ENCODE measurements at regions not wholly inside any gene's neighbourhood (a gene's known extent, or its start where the extent isn't known, plus 50 kb on each side); places are given as distances from the start of the nearest gene placed in this dataset.
"Not testable (repeated sequence)": the region's sequence is repeated elsewhere in the genome, so short reads cannot be mapped to it uniquely, and the experiment has no call there.

DNA sequence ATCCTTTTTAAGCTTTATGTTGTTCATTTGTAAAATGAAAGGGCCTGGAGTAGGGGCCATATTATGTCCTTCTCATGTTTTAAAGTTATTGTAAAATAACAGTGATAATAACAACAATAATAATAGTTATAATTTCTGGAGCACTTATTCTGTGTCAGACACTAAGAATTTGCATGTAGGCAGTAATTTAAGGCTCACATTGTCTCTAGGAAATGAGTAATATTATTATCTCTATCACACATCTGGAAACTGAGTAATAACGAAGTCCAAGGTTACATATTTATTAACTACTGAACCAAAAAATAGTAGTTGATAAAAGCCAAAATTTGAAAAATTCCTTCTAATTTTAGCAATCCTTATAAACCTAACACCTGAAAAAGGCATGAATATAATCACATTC is 520.7 kb upstream of the PABPC4L start:
- no peak for DNase-seq (ENCODE audit: low read depth)

DNA sequence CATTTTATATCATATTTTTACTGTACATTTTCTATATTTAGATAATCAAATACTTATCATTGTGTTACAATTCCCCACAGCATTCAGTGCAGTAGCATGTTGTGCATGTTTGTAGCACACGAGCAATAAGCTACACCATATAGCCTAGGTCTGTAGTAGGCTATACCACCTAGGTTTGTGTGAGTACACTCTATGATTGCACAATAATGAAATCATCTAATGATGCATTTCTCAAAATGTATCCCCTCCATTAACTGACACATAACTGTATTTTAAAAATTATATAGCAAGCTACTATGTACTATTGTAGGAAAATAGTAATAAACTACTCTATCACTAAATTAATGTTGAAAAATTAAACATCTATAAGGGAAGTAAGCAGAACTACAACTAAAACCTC is 518.4 kb upstream of the PABPC4L start:
- DNase-seq (ENCODE audit: low read depth) = no peak

DNA sequence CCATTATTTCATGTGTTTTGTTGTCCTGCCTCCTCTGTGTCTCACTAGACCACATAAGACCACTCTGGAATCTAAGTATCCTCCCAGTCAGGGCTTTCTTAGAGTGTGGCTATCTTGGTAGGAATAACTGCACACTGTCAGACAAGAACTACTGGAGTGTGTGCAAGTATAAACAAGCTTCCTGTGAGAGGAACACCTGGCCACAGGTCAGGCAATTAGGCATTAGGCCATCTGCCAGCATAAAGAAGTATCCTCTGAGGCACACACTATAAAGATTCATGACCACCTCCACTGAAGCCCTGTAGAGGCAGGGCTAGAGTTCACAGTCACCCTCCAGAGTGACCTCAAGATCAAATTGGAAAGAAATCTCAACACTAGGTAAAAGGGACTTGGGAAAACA is 507.0 kb upstream of the PABPC4L start:
- no peak for DNase-seq (ENCODE audit: low read depth)

- DNase-seq (ENCODE audit: low read depth) = no peak
Measured at GRCh38 chr4:134708026-134708425, 506.4 kb upstream of the PABPC4L start.

DNA sequence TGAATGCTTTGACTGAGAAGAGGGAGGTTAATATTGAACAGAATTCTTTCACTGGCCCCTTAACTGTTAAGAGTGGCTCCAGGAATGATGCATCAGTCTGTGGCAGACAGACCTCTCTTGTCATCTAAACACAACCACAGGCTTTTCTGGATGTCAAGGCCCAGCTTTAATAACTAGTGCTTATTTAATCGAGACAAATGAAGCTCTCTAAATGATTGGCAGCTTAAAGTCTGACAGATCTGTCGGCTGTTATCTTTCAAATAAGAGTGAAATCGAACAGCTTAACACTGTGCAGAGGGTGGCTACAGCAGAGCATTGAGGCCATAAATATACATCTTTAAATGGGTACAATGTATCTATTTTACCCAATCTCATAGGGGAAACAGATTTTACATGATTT is 500.8 kb upstream of the PABPC4L start:
- no peak for DNase-seq (ENCODE audit: low read depth)

GRCh38 chr4:134700251-134700650 is 498.7 kb upstream of the PABPC4L start:
- no peak for DNase-seq (ENCODE audit: low read depth)

DNA sequence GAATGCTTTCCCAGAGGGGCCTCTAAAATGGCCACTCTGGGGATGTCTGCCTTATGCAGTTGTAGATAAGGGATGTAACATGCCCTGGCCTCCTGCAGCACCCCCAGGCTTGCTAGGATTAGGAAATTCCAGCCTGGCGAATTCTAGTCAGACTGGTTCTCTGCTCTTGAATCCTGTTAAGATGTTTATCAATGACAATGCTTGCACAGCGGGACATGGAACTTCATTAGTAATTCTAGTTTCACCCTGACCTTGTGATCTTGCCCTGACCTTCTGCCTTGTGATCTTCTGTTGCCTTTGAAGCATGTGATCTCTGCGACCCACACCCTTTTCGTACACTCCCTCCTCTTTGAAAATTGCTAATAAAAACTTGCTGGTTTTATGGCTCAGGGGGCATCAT is 497.2 kb upstream of the PABPC4L start:
- not testable (repeated sequence) for DNase-seq (ENCODE audit: low read depth)

- no peak for DNase-seq (ENCODE audit: low read depth)
Measured at GRCh38 chr4:134695433-134695832, 493.8 kb upstream of the PABPC4L start.

GRCh38 chr4:134691915-134692314 is 490.3 kb upstream of the PABPC4L start:
- peak; percentile 0 for DNase-seq (ENCODE audit: low read depth)

DNA sequence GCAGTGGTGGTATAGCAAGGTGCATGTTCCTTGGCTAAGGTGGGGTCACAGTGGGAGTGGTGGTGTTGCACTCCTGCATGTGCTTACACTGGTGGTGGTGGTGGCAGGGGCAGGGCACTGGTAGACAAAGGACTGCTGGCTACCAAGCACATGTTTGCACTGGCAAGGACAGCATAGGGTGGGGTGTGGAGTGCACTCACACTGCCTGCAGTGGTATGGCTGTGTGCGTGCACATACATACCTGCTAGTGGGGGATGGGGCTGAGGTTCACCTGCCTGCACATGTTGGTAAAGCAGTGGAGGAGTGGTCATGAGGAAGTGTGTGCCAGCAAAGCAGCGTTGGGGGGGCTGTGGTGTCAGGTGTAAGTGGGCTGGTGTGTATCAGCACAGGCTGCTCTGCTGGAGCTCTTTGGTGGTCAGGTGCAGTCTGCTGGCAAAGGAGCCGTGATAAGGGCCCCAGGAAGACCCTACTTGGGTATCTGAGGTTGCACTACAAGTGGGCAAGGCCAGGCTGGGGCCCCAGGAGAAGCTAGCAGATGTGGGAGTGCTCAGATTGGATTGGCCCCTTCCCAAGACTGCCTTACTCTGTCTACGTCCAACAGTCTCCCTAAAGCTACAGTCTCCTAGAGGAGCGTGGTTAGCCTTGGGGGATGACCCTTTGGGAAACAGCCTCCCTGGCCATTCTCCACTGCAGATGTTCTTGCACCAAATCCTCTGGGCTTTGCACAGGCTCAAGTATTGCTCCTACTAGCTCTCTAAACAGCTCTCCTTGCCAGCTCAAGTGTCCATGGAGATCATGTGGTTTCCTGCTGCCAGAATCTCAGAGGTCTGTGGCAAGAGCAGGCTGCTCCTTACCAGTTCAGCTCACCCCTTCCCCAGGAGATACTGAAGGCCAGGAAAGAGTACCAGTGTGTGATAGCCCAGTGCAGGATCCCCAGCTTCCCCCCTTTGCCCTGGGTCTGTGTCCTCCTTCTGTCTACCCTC is 486.3 kb upstream of the PABPC4L start:
- no peak for DNase-seq (ENCODE audit: low read depth)

- no peak for DNase-seq (ENCODE audit: low read depth)
Measured at GRCh38 chr4:134677209-134677814, 475.7 kb upstream of the PABPC4L start.

DNA sequence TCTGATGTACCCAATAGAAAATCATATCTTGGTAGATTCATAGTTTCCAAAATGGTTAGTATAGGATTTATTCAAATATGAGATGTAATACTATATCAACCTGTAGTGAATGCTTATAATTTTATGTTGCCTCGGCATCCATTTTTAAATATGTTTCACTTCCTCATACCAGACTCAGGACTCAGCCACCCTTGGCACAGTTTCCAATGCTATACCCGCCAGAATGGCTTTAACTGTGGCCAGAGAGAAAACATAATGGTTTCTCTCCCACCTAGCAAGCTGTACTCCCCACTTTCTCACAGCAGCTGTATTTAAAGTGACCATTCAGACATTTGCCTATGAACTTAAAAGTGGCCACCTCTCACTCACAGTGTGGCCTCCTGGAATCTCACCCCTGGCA is 466.6 kb upstream of the PABPC4L start:
- DNase-seq (ENCODE audit: low read depth) = no peak

DNA sequence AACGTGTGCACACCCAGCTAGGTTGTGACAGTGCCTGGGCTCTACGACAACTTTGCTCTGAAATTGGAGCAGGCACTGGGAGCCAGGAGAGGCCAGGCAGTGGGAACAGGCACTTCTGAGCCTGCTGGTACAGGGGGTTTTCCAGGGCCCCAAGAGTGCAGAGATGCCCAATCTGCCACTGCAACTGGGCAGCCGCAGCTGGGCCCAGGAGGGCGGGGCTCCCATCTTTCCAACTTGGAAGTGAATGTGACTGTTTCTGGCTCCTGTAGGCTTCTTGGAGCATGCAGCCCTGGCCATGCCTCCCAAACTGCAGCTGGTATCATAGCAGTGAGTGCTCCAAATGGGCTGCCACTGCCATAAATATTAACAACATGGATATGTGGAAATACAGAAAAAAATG is 465.1 kb upstream of the PABPC4L start:
- DNase-seq (ENCODE audit: low read depth) = no peak

GRCh38 chr4:134665429-134665828 is 463.8 kb upstream of the PABPC4L start:
- no peak for DNase-seq (ENCODE audit: low read depth)

DNA sequence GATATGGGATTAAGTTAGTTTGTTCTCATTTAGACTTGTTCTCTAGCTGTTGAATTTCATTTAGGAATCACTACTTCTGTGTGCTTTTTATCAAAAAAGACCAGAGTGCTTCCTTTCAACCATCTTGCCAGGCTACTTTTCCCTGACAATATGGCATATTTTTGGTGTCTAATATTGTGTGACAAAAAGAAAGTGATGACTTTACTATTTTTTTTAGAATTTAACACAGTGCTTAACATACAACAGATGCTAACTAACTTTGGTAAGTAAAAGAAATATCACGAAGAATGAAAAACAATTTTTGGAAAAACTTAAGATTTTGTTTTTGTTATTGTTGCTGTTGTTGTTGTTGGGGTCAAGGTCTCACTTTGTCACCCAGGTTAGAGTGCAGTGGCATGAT is 462.2 kb upstream of the PABPC4L start:
- DNase-seq (ENCODE audit: low read depth) = no peak

DNA sequence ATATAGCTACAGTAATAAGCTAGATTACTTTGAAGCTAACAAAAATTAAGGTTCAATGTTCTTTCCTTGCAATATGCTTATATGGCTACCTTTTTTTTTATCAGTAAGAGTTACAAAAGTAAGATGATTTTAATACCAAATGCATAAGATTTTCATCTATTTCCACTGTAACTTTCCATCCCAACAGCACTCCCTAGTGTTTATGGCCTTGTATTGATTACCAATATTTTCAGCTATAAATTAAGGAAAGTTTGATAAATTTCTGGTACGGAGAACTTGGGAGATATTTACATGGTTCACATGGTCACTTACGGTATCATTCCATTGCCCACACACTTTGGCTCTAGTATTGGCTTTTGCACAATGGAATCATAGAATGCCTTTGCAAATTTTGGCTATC is 448.9 kb upstream of the PABPC4L start:
- no peak for DNase-seq (ENCODE audit: low read depth)

DNA sequence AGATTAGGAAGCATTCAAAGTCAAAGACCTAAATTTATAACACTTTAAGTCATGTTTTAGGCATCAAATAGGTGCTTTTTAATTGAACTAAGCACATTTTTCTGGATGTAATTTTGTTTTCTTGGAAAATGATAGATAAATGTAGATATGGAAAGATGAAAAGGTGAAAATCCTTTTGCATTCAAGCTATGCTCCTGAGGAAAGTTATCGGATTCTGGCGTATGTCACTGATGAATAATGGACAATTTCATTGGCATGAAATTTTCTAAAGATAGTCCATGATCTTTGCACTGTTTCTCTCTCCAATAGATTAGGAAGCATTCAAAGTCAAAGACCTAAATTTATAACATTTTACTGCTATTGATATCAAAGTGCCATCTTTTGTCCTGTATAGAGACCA is 444.2 kb upstream of the PABPC4L start:
- DNase-seq (ENCODE audit: low read depth) = no peak

DNA sequence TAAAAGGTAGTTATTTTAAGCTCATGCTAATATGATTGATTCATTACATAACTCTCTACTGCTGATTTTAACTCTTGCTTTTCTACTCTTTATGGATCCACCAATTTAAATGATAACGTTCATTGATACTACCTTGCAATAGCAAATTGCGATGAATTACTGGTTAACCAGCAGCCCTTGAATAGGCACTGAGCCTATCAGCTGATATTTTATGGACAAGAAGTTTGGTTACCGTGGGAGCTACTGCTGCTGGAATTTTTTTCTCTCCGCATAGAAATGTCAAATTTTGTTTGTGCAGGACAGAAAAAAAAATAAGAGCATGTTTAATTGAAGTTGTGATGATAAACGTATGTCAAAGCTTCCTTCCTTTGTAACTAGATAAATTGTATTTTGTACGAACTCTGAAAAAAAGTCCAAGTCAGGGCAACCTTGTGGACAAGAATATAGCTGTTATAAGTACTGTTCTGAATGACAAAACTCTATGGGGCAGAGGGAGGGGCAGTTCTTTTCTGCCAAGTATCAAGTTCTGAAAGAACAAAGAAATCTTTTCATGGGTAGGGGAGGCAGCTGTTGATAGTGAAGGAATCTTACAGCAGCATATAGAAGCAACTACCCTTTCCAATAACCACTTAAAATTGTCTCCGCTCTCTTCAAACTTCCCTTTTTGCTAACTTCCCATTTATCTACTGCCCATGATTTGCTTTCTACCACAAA is 434.9 kb upstream of the PABPC4L start:
- no peak for DNase-seq (ENCODE audit: low read depth)

DNA sequence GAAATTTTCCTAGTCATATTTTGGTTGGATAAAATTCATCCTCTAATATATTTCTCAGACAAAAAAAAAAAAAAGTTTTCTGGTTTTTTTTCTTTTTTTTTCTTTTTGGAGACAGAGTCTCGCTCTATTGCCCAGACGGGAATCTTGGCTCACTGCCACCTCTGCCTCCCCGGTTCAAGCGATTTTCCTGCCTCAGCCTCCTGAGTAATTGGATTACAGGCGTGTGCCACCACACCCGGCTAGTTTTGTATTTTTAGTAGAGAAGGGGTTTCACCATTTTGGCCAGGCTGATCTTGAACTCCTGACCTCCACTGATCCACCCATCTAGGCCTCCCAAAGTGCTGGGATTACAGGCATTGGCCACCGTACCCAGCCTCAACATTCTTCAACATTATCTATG is 432.7 kb upstream of the PABPC4L start:
- DNase-seq (ENCODE audit: low read depth) = no peak

DNA sequence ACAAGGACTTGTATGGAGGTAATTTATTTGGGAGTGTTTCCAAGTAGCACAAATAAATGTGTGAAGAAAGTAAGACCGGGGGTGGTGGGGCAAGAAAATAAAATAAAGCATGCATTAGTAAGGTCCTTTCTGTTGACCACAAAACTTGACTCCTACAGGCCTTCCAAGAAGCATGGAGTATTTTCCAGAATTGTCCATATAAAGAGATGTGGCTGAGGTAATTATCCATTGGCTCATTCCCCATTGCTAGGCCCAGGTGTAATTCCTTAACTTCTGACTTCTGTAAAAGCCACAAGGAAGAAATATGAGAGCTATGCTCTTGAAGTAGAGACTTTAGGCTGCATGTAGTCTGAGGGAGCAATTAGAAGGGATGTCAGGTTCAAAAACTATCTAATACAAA is 430.5 kb upstream of the PABPC4L start:
- DNase-seq (ENCODE audit: low read depth) = no peak

DNA sequence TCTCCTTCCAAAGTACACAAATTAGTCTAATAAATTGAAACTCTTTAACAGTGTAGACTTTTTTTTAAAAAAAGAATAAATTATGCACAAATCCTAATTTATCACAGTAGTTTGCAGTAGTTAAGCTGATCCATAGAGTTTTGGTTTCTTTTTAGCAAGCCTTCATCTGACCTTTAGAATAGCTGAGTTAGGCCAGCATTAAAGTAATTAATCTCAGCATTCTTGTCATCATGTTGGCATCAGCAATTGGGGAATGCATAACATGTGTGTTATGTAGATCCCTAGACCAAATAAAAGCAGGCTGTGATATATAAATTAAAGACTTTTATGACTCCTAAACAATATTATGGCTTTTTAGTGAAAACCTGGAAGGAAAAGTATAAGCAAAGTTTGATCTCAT is 426.5 kb upstream of the PABPC4L start:
- no peak for DNase-seq (ENCODE audit: low read depth)

GRCh38 chr4:134627366-134627765 is 425.8 kb upstream of the PABPC4L start:
- DNase-seq (ENCODE audit: low read depth) = no peak

GRCh38 chr4:134624365-134624764 is 422.8 kb upstream of the PABPC4L start:
- DNase-seq (ENCODE audit: low read depth) = no peak
